ENCODE measurements at regions not wholly inside any gene's neighbourhood (a gene's known extent, or its start where the extent isn't known, plus 50 kb on each side); places are given as distances from the start of the nearest gene placed in this dataset.

- Mint-ChIP-seq H3K4me3 (no peak overlapping the region), H3K4me1 (ENCODE audit: low read depth) (no peaks in the 10 kb centered on the region), H3K27ac (no peak overlapping the region), H3K36me3 (ENCODE audit: low read depth) (no peaks in the 10 kb centered on the region), H3K9me3 (peaks cover 25% of the 10 kb centered on the region), H3K27me3 (ENCODE audit: insufficient read depth) (no peaks in the 10 kb centered on the region)
- DNase-seq (ENCODE audit: low spot score), result no peak
- intact Hi-C loops (cut with micrococcal nuclease), result no loop called here
These were observed 1075.6 kb upstream of the CNTNAP5 start for GRCh38 chr2:122949523-122949922.

GRCh38 chr2:122955776-122956175 lies 1069.3 kb upstream of the CNTNAP5 start:
- Mint-ChIP-seq H3K4me1 (ENCODE audit: low read depth) (no peaks in the 10 kb centered on the region), H3K27ac (no peak overlapping the region), H3K36me3 (ENCODE audit: low read depth) (no peaks in the 10 kb centered on the region), H3K27me3 (ENCODE audit: insufficient read depth) (no peaks in the 10 kb centered on the region), H3K4me3 (no peak overlapping the region), H3K9me3 (peaks cover 6% of the 10 kb centered on the region)
- intact Hi-C loops (cut with micrococcal nuclease), result no loop called here
- DNase-seq (ENCODE audit: low spot score), result no peak

DNA sequence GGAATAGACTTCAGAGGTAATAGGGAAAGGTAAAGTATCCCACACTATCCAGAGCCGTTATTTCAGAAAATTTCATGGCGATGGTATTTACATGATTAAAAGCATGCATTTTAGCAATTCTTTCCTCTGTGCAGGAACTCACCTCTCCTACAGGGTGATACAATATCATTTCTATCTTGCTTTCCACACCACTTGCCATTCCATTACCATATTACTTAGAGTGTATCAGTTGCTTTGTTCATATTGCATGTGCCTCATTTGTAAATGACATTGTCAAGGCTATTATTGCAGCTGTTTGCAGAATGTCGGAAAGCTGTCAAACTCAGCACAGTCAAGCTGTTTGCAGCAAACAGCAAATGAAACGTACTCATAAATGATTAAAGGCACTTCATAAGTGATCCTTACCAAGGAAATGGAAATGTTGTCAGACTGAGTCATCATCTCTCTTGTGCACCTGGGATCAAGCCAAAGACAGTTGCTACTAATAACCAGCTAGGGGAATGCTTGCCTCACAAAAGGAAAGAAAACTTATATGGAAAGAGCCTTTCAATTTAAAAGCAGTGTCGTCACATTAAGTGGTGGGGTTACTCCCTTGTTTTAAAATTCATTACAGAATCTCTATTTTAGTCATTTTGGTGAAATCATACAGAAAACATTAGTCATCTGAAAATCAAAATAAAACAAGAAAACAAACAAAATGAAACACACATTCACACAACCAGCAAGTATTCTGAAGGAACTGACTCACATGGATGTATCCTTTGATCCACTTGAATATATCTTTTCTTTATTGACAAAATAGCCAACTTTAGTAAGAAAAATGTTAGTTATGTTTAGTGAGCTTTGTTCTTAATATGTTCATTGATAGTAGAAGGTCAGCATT lies 1064.1 kb upstream of the CNTNAP5 start:
- DNase-seq (ENCODE audit: low spot score), result no peak
- intact Hi-C loops (cut with micrococcal nuclease), result no loop called here
- H3K4me1 Mint-ChIP-seq (ENCODE audit: low read depth), result no peaks in the 10 kb centered on the region
- no peak overlapping the region for H3K27ac Mint-ChIP-seq
- peaks cover 5% of the 10 kb centered on the region for H3K9me3 Mint-ChIP-seq
- H3K27me3 Mint-ChIP-seq (ENCODE audit: insufficient read depth), result no peaks in the 10 kb centered on the region
- no peaks in the 10 kb centered on the region for H3K36me3 Mint-ChIP-seq (ENCODE audit: low read depth)
- no peak overlapping the region for H3K4me3 Mint-ChIP-seq

GRCh38 chr2:122966461-122966860 lies 1058.6 kb upstream of the CNTNAP5 start:
- Mint-ChIP-seq H3K4me1 (ENCODE audit: low read depth) (no peaks in the 10 kb centered on the region), H3K27ac (no peak overlapping the region), H3K27me3 (ENCODE audit: insufficient read depth) (no peaks in the 10 kb centered on the region), H3K4me3 (no peak overlapping the region), H3K9me3 (peaks cover 8% of the 10 kb centered on the region), H3K36me3 (ENCODE audit: low read depth) (no peaks in the 10 kb centered on the region)
- intact Hi-C loops (cut with micrococcal nuclease), result no loop called here
- no peak for DNase-seq (ENCODE audit: low spot score)

DNA sequence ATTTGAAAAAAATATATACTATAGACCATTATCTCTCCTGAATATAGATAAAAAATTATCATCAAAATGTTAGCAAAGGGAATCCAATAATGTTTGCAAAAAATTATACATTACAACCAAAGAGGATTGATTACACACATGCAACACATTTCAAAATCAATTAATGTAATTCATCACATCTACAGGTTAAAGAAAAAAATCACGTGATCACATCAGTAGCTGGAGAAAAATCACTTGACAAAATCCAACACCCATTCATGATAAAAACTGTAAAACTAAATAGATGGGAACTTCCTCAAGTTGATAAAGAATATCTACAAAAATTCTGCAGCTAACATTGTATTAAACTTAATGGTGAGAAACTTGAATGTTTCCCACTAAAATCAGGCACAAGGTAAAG lies 1047.5 kb upstream of the CNTNAP5 start:
- Mint-ChIP-seq H3K4me3 (no peak overlapping the region), H3K4me1 (ENCODE audit: low read depth) (no peaks in the 10 kb centered on the region), H3K9me3 (peaks cover 9% of the 10 kb centered on the region), H3K36me3 (ENCODE audit: low read depth) (no peaks in the 10 kb centered on the region), H3K27me3 (ENCODE audit: insufficient read depth) (no peaks in the 10 kb centered on the region), H3K27ac (no peak overlapping the region)
- intact Hi-C loops (cut with micrococcal nuclease), result no loop called here
- DNase-seq (ENCODE audit: low spot score), result no peak

DNA sequence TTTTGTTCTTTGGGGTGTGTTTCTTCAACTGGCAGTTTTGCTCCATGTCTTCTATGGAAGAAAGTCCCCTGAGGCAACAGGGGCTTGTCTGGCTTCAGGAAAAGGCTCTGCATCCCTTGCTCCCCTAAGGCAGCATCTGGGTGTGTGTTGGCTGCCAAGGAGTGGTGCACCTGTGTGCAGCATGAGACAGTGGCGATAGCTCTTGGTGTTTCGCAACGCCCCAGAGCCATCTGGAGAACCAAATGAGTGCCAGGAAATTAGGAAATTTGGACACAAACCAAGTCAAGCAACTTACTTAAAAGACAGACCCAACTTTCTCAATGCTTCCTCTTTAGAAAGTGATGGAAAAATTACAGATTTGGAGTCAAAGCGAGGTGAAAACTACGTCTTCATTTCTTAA lies 1044.4 kb upstream of the CNTNAP5 start:
- intact Hi-C loops (cut with micrococcal nuclease), result no loop called here

DNA sequence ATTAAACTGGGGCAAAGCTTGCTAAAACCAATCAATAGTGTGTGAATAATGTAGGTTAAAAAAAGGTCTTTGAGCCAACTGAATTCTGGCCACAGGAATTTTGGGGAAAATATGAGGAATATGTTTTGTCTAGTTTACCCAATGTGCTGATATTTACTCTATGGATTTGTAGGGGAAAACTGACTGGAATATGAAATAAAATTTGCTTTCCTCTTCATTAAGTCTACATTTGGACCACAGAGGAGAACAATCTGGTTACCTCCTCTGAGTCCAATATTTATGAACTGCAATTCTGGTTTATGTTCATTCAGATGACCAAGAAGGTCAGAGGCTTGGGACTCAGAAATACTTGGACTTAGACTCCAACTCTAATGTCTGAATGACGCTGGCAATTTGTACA lies 1042.2 kb upstream of the CNTNAP5 start:
- Mint-ChIP-seq H3K27ac (no peak overlapping the region), H3K36me3 (ENCODE audit: low read depth) (no peaks in the 10 kb centered on the region), H3K4me1 (ENCODE audit: low read depth) (no peaks in the 10 kb centered on the region), H3K9me3 (peaks cover 9% of the 10 kb centered on the region), H3K4me3 (no peak overlapping the region), H3K27me3 (ENCODE audit: insufficient read depth) (no peaks in the 10 kb centered on the region)
- DNase-seq (ENCODE audit: low spot score), result no peak
- intact Hi-C loops (cut with micrococcal nuclease), result no loop called here

More for the DNA sequence above, 1044.4 kb upstream of the CNTNAP5 start:
- Mint-ChIP-seq H3K9me3 (peaks cover 14% of the 10 kb centered on the region), H3K36me3 (ENCODE audit: low read depth) (no peaks in the 10 kb centered on the region), H3K27me3 (ENCODE audit: insufficient read depth) (no peaks in the 10 kb centered on the region), H3K27ac (no peak overlapping the region), H3K4me1 (ENCODE audit: low read depth) (no peaks in the 10 kb centered on the region), H3K4me3 (no peak overlapping the region)
- no peak for DNase-seq (ENCODE audit: low spot score)

- intact Hi-C loops (cut with micrococcal nuclease), result no loop called here
- no peaks in the 10 kb centered on the region for H3K36me3 Mint-ChIP-seq (ENCODE audit: low read depth)
- no peak overlapping the region for H3K4me3 Mint-ChIP-seq
- peaks cover 4% of the 10 kb centered on the region for H3K9me3 Mint-ChIP-seq
- no peaks in the 10 kb centered on the region for H3K4me1 Mint-ChIP-seq (ENCODE audit: low read depth)
- no peak for DNase-seq (ENCODE audit: low spot score)
- no peaks in the 10 kb centered on the region for H3K27me3 Mint-ChIP-seq (ENCODE audit: insufficient read depth)
- no peak overlapping the region for H3K27ac Mint-ChIP-seq
These were observed 1036.5 kb upstream of the CNTNAP5 start for GRCh38 chr2:122988395-122989221.

DNA sequence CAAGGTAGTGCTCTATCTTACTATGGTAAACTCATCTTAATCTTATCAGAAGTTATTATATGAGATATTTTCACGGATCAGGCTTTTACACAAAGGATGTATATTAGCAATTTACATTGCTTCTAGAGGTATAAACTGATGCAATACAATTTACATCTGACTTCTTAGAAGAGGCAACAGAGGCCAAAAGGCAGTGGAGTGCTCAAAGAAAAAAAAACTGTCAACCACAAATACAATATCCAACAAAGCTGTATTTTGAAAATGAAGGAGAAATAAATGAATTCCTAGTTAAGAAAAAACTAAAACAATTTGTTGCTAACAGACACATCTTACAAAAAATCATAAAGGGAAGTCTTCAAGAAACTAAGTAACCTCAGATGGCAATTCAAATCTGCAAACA lies 1031.5 kb upstream of the CNTNAP5 start:
- no peak for DNase-seq (ENCODE audit: low spot score)
- intact Hi-C loops (cut with micrococcal nuclease), result no loop called here

DNA sequence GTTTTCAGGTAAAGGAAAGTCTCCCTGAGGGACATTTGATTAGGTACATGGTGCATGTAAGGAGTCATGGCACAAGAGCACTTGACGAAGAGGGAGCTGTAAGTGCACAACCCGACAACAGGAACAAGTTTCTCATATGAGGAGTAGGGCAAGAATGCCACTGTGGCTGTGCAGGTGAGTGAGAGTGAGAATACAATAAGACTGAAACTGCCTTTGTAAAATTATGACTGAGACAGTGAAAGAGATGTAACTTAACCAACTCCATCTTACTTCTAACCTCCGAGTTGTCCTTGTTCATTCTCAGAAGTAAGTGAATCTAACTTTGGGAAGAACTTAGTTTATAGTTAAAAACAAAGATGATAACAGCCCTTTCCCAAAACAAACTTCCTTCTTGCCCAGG lies 1025.8 kb upstream of the CNTNAP5 start:
- no peak overlapping the region for H3K27ac Mint-ChIP-seq
- DNase-seq (ENCODE audit: low spot score), result no peak
- peaks cover 26% of the 10 kb centered on the region for H3K9me3 Mint-ChIP-seq
- intact Hi-C loops (cut with micrococcal nuclease), result no loop called here
- no peaks in the 10 kb centered on the region for H3K27me3 Mint-ChIP-seq (ENCODE audit: insufficient read depth)
- no peak overlapping the region for H3K4me3 Mint-ChIP-seq
- H3K36me3 Mint-ChIP-seq (ENCODE audit: low read depth), result no peaks in the 10 kb centered on the region
- H3K4me1 Mint-ChIP-seq (ENCODE audit: low read depth), result no peaks in the 10 kb centered on the region

More for the DNA sequence above, 1031.5 kb upstream of the CNTNAP5 start:
- H3K4me1 Mint-ChIP-seq (ENCODE audit: low read depth), result no peaks in the 10 kb centered on the region
- H3K27ac Mint-ChIP-seq, result no peak overlapping the region
- H3K36me3 Mint-ChIP-seq (ENCODE audit: low read depth), result no peaks in the 10 kb centered on the region
- H3K27me3 Mint-ChIP-seq (ENCODE audit: insufficient read depth), result no peaks in the 10 kb centered on the region
- H3K9me3 Mint-ChIP-seq, result no peaks in the 10 kb centered on the region
- H3K4me3 Mint-ChIP-seq, result no peak overlapping the region

DNA sequence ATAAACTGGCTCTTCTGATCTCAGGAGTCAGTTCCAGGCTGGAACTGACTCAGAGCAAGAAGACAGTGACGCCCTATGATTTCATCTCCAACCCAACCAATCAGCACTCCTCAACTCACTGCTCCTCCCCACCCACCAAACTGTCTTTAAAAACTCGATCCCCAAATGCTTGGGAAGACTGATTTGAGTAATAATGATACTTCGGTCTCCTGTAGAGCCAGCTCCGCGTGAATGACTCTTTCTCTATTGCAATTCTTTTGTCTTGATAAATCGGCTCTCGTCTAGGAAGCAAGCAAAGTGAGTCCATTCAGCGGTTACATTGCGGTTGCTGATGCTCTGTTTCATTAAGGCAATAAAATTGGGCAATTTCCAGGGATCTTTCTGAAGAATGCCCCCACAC lies 1025.3 kb upstream of the CNTNAP5 start:
- no peak overlapping the region for H3K27ac Mint-ChIP-seq
- peaks cover 32% of the 10 kb centered on the region for H3K9me3 Mint-ChIP-seq
- intact Hi-C loops (cut with micrococcal nuclease), result no loop called here
- no peak overlapping the region for H3K4me3 Mint-ChIP-seq
- H3K4me1 Mint-ChIP-seq (ENCODE audit: low read depth), result no peaks in the 10 kb centered on the region
- no peaks in the 10 kb centered on the region for H3K36me3 Mint-ChIP-seq (ENCODE audit: low read depth)
- no peak for DNase-seq (ENCODE audit: low spot score)
- no peaks in the 10 kb centered on the region for H3K27me3 Mint-ChIP-seq (ENCODE audit: insufficient read depth)

DNA sequence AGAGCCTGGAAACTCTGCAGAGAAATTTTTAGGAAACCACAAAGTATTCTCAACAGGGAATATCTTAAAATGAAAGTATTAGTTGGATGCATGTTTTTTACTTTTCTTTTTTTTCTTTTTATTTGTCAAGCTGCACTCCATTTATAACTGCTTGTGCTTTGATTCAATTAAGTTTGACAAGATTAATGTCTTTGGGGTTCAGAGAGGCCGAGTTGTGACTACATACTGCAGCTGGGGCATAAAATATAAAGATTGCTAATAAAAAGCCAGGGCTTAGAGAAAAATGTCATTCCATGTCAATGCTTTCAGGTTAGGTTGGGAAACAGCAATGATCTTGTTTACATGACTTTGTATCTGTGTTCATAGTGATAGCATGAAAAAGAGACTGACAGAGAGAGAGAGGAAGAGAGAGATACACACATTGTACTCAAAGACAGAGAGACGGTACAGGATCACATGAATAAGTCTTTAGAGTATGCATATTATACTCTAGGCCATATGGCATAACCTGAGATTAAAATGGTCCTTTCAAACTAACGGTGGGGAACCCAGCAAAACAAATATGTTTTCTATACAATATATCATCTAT lies 1022.3 kb upstream of the CNTNAP5 start:
- H3K36me3 Mint-ChIP-seq (ENCODE audit: low read depth), result no peaks in the 10 kb centered on the region
- intact Hi-C loops (cut with micrococcal nuclease), result no loop called here
- H3K9me3 Mint-ChIP-seq, result peaks cover 51% of the 10 kb centered on the region
- no peaks in the 10 kb centered on the region for H3K4me1 Mint-ChIP-seq (ENCODE audit: low read depth)
- H3K27ac Mint-ChIP-seq, result no peak overlapping the region
- H3K27me3 Mint-ChIP-seq (ENCODE audit: insufficient read depth), result no peaks in the 10 kb centered on the region
- no peak for DNase-seq (ENCODE audit: low spot score)
- no peak overlapping the region for H3K4me3 Mint-ChIP-seq

- peaks cover 14% of the 10 kb centered on the region for H3K9me3 Mint-ChIP-seq
- intact Hi-C loops (cut with micrococcal nuclease), result no loop called here
- no peaks in the 10 kb centered on the region for H3K27me3 Mint-ChIP-seq (ENCODE audit: insufficient read depth)
- no peaks in the 10 kb centered on the region for H3K4me1 Mint-ChIP-seq (ENCODE audit: low read depth)
- no peak for DNase-seq (ENCODE audit: low spot score)
- H3K27ac Mint-ChIP-seq, result no peak overlapping the region
- H3K36me3 Mint-ChIP-seq (ENCODE audit: low read depth), result no peaks in the 10 kb centered on the region
- no peak overlapping the region for H3K4me3 Mint-ChIP-seq
These were observed 1009.9 kb upstream of the CNTNAP5 start for GRCh38 chr2:123015186-123015585.
